NT2/D1 (cell line): ENCODE measurements at regions not wholly inside any gene's neighbourhood (a gene's known extent, or its start where the extent isn't known, plus 50 kb on each side); places are given as distances from the start of the nearest gene placed in this dataset.

ENCODE experiments used
- SUZ12 ChIP-seq: IDR thresholded peaks from 2 replicates; pipeline ENCODE4 v1.6.1; 2011; ENCODE audit not compliant: insufficient read length, insufficient read depth; ENCODE audit errors: extremely low read depth
- YY1 ChIP-seq: IDR thresholded peaks from 2 replicates; pipeline ENCODE4 v1.6.1; 2011; ENCODE audit not compliant: insufficient read length, insufficient read depth
- ZNF274 ChIP-seq: IDR thresholded peaks from 2 replicates; pipeline ENCODE4 v1.6.1; 2011; ENCODE audit warnings: mild to moderate bottlenecking, low read depth, low read length

DNA sequence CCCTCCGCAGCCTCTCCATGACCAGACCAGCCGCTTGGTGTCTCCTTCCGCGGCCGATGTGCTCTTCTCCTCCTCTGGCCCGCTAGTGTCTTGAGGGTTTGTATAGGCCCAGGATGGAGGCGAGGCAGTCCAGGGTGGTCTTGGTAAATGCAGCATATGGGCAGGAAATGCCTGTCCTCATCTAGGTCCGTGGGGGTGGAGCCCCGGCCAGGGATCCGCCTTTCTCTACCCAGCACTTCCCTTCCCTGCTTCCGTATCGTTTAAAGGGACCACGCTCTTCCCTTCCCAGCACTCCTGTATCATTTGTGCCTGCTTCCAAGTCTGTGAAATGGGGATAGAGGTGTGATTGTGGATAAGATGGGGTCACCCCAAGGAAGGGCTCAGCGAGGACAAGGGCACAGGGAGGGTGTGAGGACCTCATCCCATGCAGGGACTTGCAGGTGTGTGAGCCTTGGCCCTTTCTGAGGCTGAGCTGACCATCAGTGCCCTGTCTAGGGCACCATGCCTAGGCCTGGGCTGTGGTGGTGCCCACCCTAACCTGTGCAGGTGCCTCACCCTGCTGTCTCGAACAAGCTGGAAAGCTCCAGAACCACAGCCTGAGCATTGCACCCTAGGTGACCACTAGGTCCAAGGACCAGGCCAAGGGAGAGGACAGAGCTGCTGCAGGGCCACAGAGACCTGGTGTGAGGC is 326.8 kb upstream of the RTL1 start:
- no peak for TF ChIP-seq SUZ12
- no peak for TF ChIP-seq ZNF274
- TF ChIP-seq YY1: no peak
